Putamen (tissue), 1 donor: ENCODE measurements at regions not wholly inside any gene's neighbourhood (a gene's known extent, or its start where the extent isn't known, plus 50 kb on each side); places are given as distances from the start of the nearest gene placed in this dataset.

ENCODE experiments used
- DNase-seq: peaks from one replicate; pipeline ENCODE4 v3.0.0-alpha.2; 2016; ENCODE audit warnings: low spot score

- DNase-seq: no peak
Observed at GRCh38 chr4:153140294-153140693, 63.9 kb upstream of the TRIM2 start.

- no peak for DNase-seq
Observed at GRCh38 chr4:153141238-153141637, 63.0 kb upstream of the TRIM2 start.

GRCh38 chr4:153142700-153143438 lies 61.4 kb upstream of the TRIM2 start:
- DNase-seq: peak; percentile 86

GRCh38 chr4:153143527-153144348 lies 60.5 kb upstream of the TRIM2 start:
- no peak for DNase-seq

GRCh38 chr4:153146031-153146430 lies 58.2 kb upstream of the TRIM2 start:
- no peak for DNase-seq

- no peak for DNase-seq
Observed at GRCh38 chr4:153146961-153147360, 57.3 kb upstream of the TRIM2 start.

GRCh38 chr4:153148791-153149190 lies 55.5 kb upstream of the TRIM2 start:
- no peak for DNase-seq

- DNase-seq: no peak
Observed at GRCh38 chr4:153151535-153152455, 52.4 kb upstream of the TRIM2 start.

- DNase-seq: no peak
Observed at GRCh38 chr4:153152501-153153338, 51.5 kb upstream of the TRIM2 start.

- no peak for DNase-seq
Observed at GRCh38 chr4:153153339-153153871, 50.8 kb upstream of the TRIM2 start.

GRCh38 chr4:153154007-153154975 lies 50.0 kb upstream of the TRIM2 start:
- DNase-seq: no peak
